ENCODE measurements at regions not wholly inside any gene's neighbourhood (a gene's known extent, or its start where the extent isn't known, plus 50 kb on each side); places are given as distances from the start of the nearest gene placed in this dataset.

GRCh38 chr2:65877331-65878010 is 445.1 kb upstream of the SPRED2 start:
- FAIRE-seq (no peak), DNase-seq (ENCODE audit: extremely low spot score, insufficient read length, low read depth) (no peak)

- FAIRE-seq (no peak), DNase-seq (ENCODE audit: extremely low spot score, insufficient read length, low read depth) (no peak)
These were observed 443.7 kb upstream of the SPRED2 start for GRCh38 chr2:65876114-65876513.

GRCh38 chr2:65870826-65871225 is 438.4 kb upstream of the SPRED2 start:
- FAIRE-seq, result no peak
- DNase-seq (ENCODE audit: extremely low spot score, insufficient read length, low read depth), result no peak

DNA sequence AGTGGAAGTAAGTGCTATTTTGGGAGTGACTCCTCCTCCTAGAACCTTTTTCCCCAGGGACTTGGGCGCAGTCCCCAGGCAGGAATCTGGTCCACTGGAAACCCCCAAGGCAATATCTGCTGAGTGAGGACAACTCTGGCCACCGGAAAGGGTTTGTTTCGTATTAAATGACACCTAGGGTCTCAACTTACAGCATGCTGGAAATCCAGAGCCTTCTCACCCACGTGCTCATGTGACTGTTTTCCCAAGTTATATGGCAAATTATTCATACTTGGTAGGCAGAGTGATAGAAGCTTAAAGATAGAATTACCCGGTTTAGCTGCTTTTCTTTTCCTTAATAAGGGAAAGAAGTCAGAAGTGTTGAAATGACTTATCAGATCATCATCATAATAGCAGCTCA is 436.9 kb upstream of the SPRED2 start:
- no peak for FAIRE-seq
- DNase-seq (ENCODE audit: extremely low spot score, insufficient read length, low read depth), result no peak

DNA sequence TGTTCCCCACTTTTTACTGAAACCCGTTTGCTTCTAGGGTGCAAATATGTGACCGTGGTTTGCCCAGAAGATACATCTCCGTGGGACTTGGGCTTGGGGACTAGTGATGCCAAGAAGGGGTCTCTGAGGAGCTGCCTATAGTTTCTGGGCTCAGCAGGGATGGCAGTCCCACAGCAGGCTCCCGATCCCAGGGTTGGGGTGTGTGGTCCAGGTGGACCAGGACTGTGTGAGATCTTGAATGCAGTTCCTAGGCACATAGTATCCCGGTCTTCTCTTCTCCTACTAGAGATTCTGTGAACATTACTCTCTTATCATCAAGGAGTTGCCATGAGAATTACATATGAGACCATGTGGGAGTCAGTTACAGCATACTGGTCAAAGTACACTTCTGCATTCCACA is 435.8 kb upstream of the SPRED2 start:
- DNase-seq (ENCODE audit: extremely low spot score, insufficient read length, low read depth) (no peak), FAIRE-seq (no peak)

DNA sequence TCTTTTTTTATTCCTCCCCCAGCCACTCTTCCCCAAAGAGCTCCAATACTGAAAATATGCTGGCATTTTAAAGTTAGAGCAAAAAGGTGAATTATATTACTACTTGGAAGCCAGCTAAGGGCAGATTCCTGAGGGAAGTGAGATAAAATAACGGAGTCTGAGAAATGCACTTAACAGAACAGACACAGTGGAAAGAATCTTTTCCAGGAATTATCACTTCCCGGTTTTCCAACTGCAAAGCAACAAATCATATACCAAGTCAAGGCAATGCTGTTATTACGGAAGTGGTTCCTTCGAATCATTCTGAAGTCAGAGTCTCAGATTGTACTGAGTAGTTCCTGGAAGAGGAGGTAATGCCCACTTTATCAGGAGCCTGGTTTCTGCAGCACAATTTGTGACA is 435.0 kb upstream of the SPRED2 start:
- FAIRE-seq (no peak), DNase-seq (ENCODE audit: extremely low spot score, insufficient read length, low read depth) (no peak)

GRCh38 chr2:65866148-65866547 is 433.7 kb upstream of the SPRED2 start:
- DNase-seq (ENCODE audit: extremely low spot score, insufficient read length, low read depth) (no peak), FAIRE-seq (no peak)

- DNase-seq (ENCODE audit: extremely low spot score, insufficient read length, low read depth) (no peak), FAIRE-seq (no peak)
These were observed 432.2 kb upstream of the SPRED2 start for GRCh38 chr2:65864619-65865018.

GRCh38 chr2:65863713-65864112 is 431.3 kb upstream of the SPRED2 start:
- FAIRE-seq, result no peak

GRCh38 chr2:65856928-65857327 is 424.5 kb upstream of the SPRED2 start:
- FAIRE-seq (no peak), DNase-seq (ENCODE audit: extremely low spot score, insufficient read length, low read depth) (no peak)

More at GRCh38 chr2:65863713-65864112, 431.3 kb upstream of the SPRED2 start:
- no peak for DNase-seq (ENCODE audit: extremely low spot score, insufficient read length, low read depth)

DNA sequence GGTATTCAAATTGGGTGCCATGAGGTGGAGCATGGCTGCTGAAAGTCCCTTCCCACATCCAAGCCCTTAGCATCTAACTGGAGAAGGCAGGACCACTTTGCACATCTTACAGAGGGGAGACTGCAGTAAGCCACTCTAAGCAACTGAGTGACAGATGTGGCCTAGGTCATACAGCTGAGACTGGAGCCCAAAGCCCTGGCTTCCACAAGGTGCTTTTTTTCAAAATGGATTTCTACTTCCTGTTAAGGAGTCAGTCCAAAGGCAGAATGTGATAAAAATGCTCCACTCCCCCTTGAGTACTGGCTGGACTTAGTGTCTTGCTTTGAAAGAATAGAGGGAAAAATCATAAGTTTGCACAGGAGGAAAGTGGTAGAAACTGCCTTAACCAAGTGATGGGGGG is 424.0 kb upstream of the SPRED2 start:
- DNase-seq (ENCODE audit: extremely low spot score, insufficient read length, low read depth), result no peak
- FAIRE-seq, result no peak

- no peak for FAIRE-seq
- no peak for DNase-seq (ENCODE audit: extremely low spot score, insufficient read length, low read depth)
These were observed 418.3 kb upstream of the SPRED2 start for GRCh38 chr2:65850695-65851094.

DNA sequence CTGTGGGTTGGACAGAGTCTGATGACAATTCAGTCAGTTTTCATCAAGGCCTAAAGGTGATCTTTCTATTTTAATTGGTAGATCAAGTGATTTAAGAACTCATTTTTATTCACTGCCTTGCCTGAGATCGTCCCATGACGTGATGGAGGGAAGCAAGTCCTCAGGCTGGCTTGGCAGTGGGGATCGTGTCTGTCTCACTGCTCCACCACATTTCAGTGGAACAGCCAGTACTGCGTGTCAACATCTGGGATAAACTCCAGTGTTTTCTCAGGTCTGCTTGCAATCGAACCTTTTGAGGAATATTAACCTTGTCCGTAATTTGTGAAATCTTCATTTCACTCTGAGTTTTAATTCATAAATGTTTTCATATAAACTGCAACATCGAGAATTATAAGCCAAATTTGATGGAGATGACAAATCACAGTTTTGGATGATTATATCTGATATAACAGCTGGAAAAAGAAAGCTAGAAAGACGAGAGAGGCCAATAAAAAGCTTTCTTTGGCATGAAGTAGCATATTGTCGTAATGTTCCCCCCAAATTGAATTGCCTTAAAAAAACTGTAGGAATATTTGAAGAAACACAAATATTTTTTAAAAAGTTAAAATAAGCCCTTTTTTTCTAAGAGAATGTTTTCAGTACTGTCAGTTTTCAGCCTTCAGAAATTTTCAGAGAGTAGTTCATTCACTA is 414.7 kb upstream of the SPRED2 start:
- FAIRE-seq, result no peak

GRCh38 chr2:65845442-65846182 is 413.2 kb upstream of the SPRED2 start:
- DNase-seq (ENCODE audit: extremely low spot score, insufficient read length, low read depth) (no peak), FAIRE-seq (no peak)

More for the DNA sequence above, 414.7 kb upstream of the SPRED2 start:
- no peak for DNase-seq (ENCODE audit: extremely low spot score, insufficient read length, low read depth)

DNA sequence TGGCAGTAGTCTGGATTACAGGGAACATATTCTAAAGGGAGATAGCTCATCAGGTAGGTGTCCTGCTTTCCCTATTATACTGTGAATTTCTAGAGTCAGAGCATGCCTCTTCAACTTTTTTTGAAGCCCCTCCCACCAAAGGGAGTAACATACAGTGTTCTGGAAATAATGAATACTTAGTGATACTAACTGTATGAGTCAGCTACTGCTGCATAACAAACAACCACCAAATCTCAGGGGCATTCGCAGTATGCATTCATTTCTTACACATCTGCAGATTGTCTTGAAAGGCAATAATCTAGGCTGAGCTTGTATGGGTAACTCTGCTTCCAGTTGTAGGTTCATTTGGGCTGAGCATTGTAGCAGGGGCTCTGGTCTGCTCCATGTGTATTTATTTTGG is 409.7 kb upstream of the SPRED2 start:
- FAIRE-seq, result no peak
- DNase-seq (ENCODE audit: extremely low spot score, insufficient read length, low read depth), result no peak

DNA sequence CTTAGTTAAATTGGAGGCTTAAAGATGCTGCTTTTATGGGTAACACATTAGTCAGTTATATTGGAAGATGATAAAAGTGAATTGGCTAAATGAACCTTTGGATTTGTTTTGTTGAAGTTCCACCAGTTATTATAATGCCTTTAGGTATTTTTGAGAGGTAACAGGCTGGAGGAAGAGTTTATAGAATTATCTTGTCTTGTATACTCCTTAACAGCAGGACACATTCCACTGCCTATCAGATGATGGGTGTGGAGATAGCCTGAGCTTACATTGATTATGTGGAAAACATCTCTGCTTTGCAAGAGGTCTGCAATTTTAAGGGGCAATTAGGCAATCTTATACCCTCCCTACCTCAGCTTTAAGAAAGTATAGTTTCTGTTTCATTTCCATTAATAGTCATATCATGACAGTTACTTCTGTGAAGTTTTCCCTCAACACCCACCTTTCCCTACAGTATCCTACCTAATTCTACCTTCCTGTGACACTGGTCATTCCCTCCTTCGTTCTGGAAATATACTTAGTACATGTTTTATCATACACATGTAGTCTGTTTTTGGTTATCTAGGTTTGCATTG is 403.7 kb upstream of the SPRED2 start:
- DNase-seq (ENCODE audit: extremely low spot score, insufficient read length, low read depth) (no peak), FAIRE-seq (no peak)

- no peak for FAIRE-seq
- no peak for DNase-seq (ENCODE audit: extremely low spot score, insufficient read length, low read depth)
These were observed 402.5 kb upstream of the SPRED2 start for GRCh38 chr2:65834771-65835475.

DNA sequence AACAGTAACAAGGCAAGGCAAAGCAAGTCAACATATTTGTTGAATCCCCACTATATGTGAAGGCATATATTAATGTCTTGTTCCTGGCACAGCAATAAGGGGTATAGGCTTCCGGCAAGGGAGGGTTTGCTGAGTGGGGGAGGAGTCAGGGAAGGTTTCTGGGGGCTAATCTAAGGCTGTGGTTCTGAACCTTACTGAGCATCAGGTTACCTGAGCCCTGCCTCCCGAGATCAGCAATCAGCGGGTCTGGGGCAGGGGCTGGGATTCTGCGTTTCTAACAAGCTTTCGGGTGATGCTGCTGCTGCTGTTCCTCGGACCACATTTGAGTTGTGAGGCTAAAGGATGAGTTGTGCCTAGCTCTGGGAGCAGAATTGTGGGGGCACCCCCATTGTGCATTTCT is 401.7 kb upstream of the SPRED2 start:
- DNase-seq (ENCODE audit: extremely low spot score, insufficient read length, low read depth), result no peak
- no peak for FAIRE-seq

DNA sequence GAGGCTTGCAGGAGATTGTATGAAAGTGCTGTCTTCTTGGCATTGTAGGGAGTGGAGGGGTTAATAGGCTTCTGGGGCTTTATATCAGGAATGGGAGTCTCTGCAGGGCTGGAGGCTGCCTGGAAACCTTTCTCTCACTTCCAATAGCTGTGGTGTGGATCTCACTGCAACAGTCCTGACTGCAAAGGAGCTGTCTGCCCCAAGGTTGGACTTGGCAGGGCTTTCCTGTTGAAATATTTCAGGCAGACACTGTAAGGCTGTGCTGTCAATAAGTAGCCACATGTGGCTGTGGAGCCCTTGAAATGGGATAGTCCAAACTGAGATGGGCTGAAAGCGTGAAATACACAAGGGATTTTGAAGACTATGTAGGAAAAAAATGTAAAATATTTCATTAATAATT is 399.1 kb upstream of the SPRED2 start:
- DNase-seq (ENCODE audit: extremely low spot score, insufficient read length, low read depth) (no peak), FAIRE-seq (no peak)

DNA sequence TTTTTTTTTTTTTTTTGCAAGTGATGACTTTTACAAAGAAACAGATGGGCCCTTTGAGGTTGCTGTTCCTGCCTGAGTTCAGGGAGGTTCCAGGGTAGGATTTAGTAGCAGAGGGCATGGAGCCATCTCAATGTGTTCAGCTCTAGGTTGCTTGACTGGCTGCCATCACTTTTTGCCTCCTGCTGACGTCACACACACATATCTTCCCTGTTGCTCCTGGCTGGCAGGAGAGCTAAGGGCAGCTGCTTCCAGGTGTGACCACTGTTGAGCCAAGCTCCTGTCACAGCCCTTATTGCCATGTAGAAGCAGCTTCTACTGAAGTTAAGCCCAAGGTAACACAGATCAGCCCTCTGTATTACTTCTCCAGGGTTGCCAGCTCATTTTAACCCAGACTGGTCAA is 394.2 kb upstream of the SPRED2 start:
- no peak for DNase-seq (ENCODE audit: extremely low spot score, insufficient read length, low read depth)
- FAIRE-seq, result no peak

Data from GM18507 (cell line).